ENCODE measurements at regions not wholly inside any gene's neighbourhood (a gene's known extent, or its start where the extent isn't known, plus 50 kb on each side); places are given as distances from the start of the nearest gene placed in this dataset.

DNA sequence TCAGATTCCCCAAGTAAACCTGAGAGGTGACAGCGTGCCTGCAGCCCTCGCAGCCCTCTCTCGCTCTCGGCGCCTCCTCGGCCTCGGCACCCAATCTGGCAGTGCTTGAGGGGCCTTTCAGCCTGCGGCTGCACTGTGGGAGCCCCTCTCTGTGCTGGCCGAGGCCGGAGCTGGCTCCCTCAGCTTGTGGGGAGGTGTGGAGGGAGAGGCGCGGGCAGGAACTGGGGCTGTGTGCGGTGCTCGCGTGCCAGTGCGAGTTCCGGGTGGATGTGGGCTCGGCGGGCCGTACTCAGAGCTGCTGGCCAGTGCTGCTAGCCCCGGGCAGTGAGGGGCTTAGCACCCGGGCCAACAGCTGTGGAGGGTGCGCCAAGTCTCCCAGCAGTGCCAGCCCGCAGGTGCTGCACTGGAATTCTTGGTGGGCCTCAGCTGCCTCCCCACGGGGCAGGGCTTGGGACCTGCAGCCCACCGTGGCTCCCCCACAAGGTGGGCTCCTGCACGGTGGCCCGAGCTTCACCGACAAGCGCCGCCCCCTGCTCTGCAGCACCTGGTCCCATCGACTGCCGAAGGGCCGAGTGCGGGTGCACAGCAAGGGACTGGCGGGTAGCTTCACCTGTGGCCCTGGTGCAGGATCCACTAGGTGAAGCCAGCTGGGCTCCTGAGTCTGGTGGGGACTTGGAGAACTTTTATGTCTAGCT lies 809.7 kb upstream of the ADGRB3 start:
- DNase-seq (peak in 3 of 6 donors; percentile 25 to 66 (median 40)), FAIRE-seq (no peak), ATAC-seq (no peak)
- Histone ChIP-seq H3K4me3 (no peak overlapping the region), H3K27me3 (no peaks in the 10 kb centered on the region), H3K4me1 (no peaks in the 10 kb centered on the region), H3K36me3 (no peaks in the 10 kb centered on the region), H3K9me3 (no peaks in the 10 kb centered on the region), H3K27ac (no peak overlapping the region)
- TF ChIP-seq, protein P1, sequence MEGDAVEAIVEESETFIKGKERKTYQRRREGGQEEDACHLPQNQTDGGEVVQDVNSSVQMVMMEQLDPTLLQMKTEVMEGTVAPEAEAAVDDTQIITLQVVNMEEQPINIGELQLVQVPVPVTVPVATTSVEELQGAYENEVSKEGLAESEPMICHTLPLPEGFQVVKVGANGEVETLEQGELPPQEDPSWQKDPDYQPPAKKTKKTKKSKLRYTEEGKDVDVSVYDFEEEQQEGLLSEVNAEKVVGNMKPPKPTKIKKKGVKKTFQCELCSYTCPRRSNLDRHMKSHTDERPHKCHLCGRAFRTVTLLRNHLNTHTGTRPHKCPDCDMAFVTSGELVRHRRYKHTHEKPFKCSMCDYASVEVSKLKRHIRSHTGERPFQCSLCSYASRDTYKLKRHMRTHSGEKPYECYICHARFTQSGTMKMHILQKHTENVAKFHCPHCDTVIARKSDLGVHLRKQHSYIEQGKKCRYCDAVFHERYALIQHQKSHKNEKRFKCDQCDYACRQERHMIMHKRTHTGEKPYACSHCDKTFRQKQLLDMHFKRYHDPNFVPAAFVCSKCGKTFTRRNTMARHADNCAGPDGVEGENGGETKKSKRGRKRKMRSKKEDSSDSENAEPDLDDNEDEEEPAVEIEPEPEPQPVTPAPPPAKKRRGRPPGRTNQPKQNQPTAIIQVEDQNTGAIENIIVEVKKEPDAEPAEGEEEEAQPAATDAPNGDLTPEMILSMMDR (IDR thresholded peaks at IDR 0.05) = no peak
- intact Hi-C loops (cut with DNase I) = no loop called here
- WGBS, 2 donors = 79 to 89% methylated on average over 36 of the region's 36 CpGs

DNA sequence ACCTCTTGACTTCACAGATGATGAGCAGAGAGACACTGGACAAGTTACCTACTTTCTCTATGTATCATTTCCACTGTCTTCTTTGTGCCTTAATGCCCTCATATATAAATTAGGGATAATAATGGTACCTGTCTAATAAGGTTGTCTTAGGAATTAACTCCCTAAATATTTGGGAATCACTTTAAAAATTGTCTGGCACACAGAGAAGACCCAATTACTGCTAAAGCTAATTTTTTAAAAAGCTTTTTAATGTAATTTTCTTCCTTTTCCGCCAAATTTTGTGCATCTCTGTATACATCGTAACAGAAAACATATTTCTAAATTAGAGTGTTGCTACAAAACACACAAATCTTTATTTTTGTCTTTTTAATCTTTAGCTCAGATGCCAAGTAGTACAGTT lies 816.8 kb upstream of the ADGRB3 start:
- no peak for DNase-seq
- TF ChIP-seq, protein P1 (IDR thresholded peaks at IDR 0.05) = no peak
- H3K9me3 ChIP-seq = no peaks in the 10 kb centered on the region
- no peak overlapping the region for H3K27ac ChIP-seq
- FAIRE-seq = no peak
- H3K4me1 ChIP-seq = no peaks in the 10 kb centered on the region
- no peaks in the 10 kb centered on the region for H3K36me3 ChIP-seq
- H3K27me3 ChIP-seq = no peaks in the 10 kb centered on the region
- no peak overlapping the region for H3K4me3 ChIP-seq
- WGBS, 2 donors = 58 to 74% methylated on average over 2 of the region's 2 CpGs
- intact Hi-C loops (cut with DNase I) = no loop called here
- ATAC-seq = no peak

DNA sequence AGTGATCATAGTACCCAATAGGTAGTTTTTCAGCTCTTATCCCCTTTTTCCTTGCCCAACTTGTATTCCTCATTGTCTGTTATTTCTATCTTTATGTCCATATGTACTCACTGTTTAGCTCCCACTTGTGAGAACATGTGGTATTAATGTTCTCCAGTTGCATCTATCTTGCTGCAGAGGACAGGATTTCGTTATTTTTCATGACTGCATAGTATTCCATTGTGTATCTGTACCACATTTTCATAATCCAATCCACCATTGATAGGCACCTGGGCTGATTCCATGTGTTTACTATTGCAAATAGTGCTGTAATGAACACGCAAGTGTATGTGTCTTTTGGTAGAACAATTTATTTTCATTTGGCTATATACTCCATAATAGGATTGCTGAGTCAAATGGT lies 819.5 kb upstream of the ADGRB3 start:
- H3K27ac ChIP-seq = no peak overlapping the region
- FAIRE-seq = no peak
- intact Hi-C loops (cut with DNase I) = no loop called here
- no peak for DNase-seq
- ATAC-seq = no peak
- no peaks in the 10 kb centered on the region for H3K36me3 ChIP-seq
- H3K9me3 ChIP-seq = no peaks in the 10 kb centered on the region
- WGBS, 2 donors = 38 to 47% methylated on average over 2 of the region's 2 CpGs
- no peak overlapping the region for H3K4me3 ChIP-seq
- TF ChIP-seq, protein P1 (IDR thresholded peaks at IDR 0.05) = no peak
- no peaks in the 10 kb centered on the region for H3K27me3 ChIP-seq
- no peaks in the 10 kb centered on the region for H3K4me1 ChIP-seq

DNA sequence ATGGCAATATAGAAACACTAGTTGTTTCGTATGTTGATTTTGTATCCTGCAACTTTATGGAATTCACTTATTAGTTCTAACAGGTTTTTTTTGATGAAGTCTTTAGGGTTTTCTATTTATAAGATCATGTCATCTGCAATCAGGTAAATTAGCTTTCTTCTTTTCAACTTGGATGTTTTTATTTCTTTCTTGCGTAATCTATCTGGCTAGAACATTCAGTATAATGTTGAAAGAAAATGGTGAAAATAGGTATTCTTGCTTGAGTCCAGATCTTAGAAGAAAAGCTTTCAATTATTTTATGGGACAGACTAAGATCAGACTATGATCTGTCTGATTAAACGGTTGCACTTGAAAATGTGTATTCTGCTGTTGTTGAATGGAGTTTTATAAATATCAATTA lies 820.8 kb upstream of the ADGRB3 start:
- Histone ChIP-seq H3K36me3 (no peaks in the 10 kb centered on the region), H3K9me3 (no peaks in the 10 kb centered on the region), H3K4me3 (no peak overlapping the region), H3K4me1 (no peaks in the 10 kb centered on the region), H3K27me3 (no peaks in the 10 kb centered on the region), H3K27ac (no peak overlapping the region)
- intact Hi-C loops (cut with DNase I) = no loop called here
- FAIRE-seq (no peak), DNase-seq (no peak), ATAC-seq (no peak)
- 68 to 78% methylated on average over 3 of the region's 3 CpGs for WGBS, 2 donors
- TF ChIP-seq, protein P1 (IDR thresholded peaks at IDR 0.05) = no peak

DNA sequence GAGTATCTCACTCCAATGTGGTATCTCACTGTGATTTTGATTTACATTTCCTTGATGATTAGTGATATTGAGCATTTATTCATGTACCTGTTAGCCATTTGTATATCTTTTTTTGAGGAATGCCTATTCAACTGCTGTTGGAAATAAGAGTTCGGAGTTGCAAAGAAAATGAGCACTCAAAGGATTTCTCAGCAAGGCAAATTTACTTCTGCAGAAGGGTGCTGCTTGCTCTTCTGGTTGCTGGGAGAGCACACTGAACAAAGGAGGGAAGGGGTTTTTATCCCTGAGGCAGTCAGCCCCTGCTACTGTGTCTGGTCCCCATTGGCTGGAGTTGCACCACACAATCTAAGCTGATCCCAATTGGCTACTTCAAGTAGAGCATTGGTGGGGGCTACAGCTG lies 822.4 kb upstream of the ADGRB3 start:
- intact Hi-C loops (cut with DNase I) = no loop called here
- no peak for FAIRE-seq
- no peak for DNase-seq
- 90 to 94% methylated on average over 1 of the region's 1 CpG for WGBS, 2 donors
- Histone ChIP-seq H3K9me3 (no peaks in the 10 kb centered on the region), H3K27ac (no peak overlapping the region), H3K27me3 (no peaks in the 10 kb centered on the region), H3K4me3 (no peak overlapping the region), H3K36me3 (no peaks in the 10 kb centered on the region), H3K4me1 (no peaks in the 10 kb centered on the region)
- ATAC-seq = no peak
- TF ChIP-seq, protein P1 (IDR thresholded peaks at IDR 0.05) = no peak

All from pancreas (tissue), 10 donors.